ENCODE measurements at regions not wholly inside any gene's neighbourhood (a gene's known extent, or its start where the extent isn't known, plus 50 kb on each side); places are given as distances from the start of the nearest gene placed in this dataset.
A peak's percentile ranks its signal among the peaks of the same experiment; 100 is the strongest.

- no peak for DNase-seq
Measured at GRCh38 chr19:46911456-46911855, 50.7 kb downstream of the ARHGAP35 start.

- no peak for DNase-seq
Measured at GRCh38 chr19:46913198-46913851, 52.5 kb downstream of the ARHGAP35 start.

- peak in 1 of 2 donors; percentile 23 for DNase-seq
Measured at GRCh38 chr19:46913852-46914430, 53.1 kb downstream of the ARHGAP35 start.

- no peak for DNase-seq
Measured at GRCh38 chr19:46915386-46915785, 54.6 kb downstream of the ARHGAP35 start.

GRCh38 chr19:46917002-46917401 is 56.2 kb downstream of the ARHGAP35 start:
- DNase-seq = no peak

- no peak for DNase-seq
Measured at GRCh38 chr19:46919324-46919723, 58.5 kb downstream of the ARHGAP35 start.

- no peak for DNase-seq
Measured at GRCh38 chr19:46920362-46920761, 59.6 kb downstream of the ARHGAP35 start.

GRCh38 chr19:46921071-46921470 is 60.3 kb downstream of the ARHGAP35 start:
- DNase-seq = no peak

GRCh38 chr19:46922465-46922864 is 61.7 kb downstream of the ARHGAP35 start:
- DNase-seq = no peak

GRCh38 chr19:46924874-46925547 is 64.2 kb downstream of the ARHGAP35 start:
- peak in 1 of 2 donors; percentile 23 for DNase-seq

- no peak for DNase-seq
Measured at GRCh38 chr19:46925548-46925950, 64.8 kb downstream of the ARHGAP35 start.

GRCh38 chr19:46926170-46927071 is 65.6 kb downstream of the ARHGAP35 start:
- no peak for DNase-seq

- no peak for DNase-seq
Measured at GRCh38 chr19:46927106-46927505, 66.3 kb downstream of the ARHGAP35 start.

GRCh38 chr19:46927893-46928292 is 67.1 kb downstream of the ARHGAP35 start:
- DNase-seq = no peak

- DNase-seq = no peak
Measured at GRCh38 chr19:46928951-46929350, 68.2 kb downstream of the ARHGAP35 start.

- DNase-seq = no peak
Measured at GRCh38 chr19:46931202-46931601, 70.4 kb downstream of the ARHGAP35 start.

- no peak for DNase-seq
Measured at GRCh38 chr19:46932346-46932745, 71.5 kb downstream of the ARHGAP35 start.

- peak in 1 of 2 donors; percentile 54 for DNase-seq
Measured at GRCh38 chr19:46935066-46935663, 74.4 kb downstream of the ARHGAP35 start.

GRCh38 chr19:46943150-46943946 is 76.3 kb upstream of the NPAS1 start:
- DNase-seq = no peak

GRCh38 chr19:46944123-46944748 is 75.4 kb upstream of the NPAS1 start:
- no peak for DNase-seq

- no peak for DNase-seq
Measured at GRCh38 chr19:46944918-46945628, 74.6 kb upstream of the NPAS1 start.
